Parathyroid adenoma (tissue), 2 donors: ENCODE measurements at regions not wholly inside any gene's neighbourhood (a gene's known extent, or its start where the extent isn't known, plus 50 kb on each side); places are given as distances from the start of the nearest gene placed in this dataset.
"Not testable (repeated sequence)": the region's sequence is repeated elsewhere in the genome, so short reads cannot be mapped to it uniquely, and the experiment has no call there.

Source experiments
- H2AFZ ChIP-seq: fragments of 300-600 bp; sonication (generic); one replicate; pipeline ENCODE4 v1.7.0; 2017; ENCODE audit warnings: antibody characterized with exemption, mild to moderate bottlenecking
- H3K27ac ChIP-seq: fragments of 300-600 bp; sonication (generic); one replicate; pipeline ENCODE4 v1.7.0; 2017
- H3K27me3 ChIP-seq: fragments of 300-600 bp; sonication (generic); one replicate; pipeline ENCODE4 v1.7.0; 2017; ENCODE audit warnings: low read length; ENCODE audit not compliant: control insufficient read depth, insufficient read depth
- H3K36me3 ChIP-seq: fragments of 300-600 bp; sonication (generic); one replicate; pipeline ENCODE4 v1.7.0; 2017; ENCODE audit warnings: low read length; ENCODE audit not compliant: control insufficient read depth, insufficient read depth
- H3K4me1 ChIP-seq: fragments of 300-600 bp; sonication (generic); one replicate; pipeline ENCODE4 v1.7.0; 2017; ENCODE audit warnings: control low read depth
- H3K4me2 ChIP-seq: fragments of 300-600 bp; sonication (generic); one replicate; pipeline ENCODE4 v1.7.0; 2017; ENCODE audit warnings: low read length
- H3K4me3 ChIP-seq: fragments of 300-600 bp; sonication (generic); one replicate; pipeline ENCODE4 v1.7.0; 2017; ENCODE audit warnings: low read depth, low read length
- H3K79me2 ChIP-seq: fragments of 300-600 bp; sonication (generic); one replicate; pipeline ENCODE4 v1.7.0; 2017; ENCODE audit warnings: control low read depth
- H3K9ac ChIP-seq: fragments of 300-600 bp; sonication (generic); one replicate; pipeline ENCODE4 v1.7.0; 2017; ENCODE audit warnings: mild to moderate bottlenecking
- H3K9me3 ChIP-seq: fragments of 300-600 bp; sonication (generic); one replicate; pipeline ENCODE4 v1.7.0; 2017; ENCODE audit warnings: low read length; ENCODE audit not compliant: control insufficient read depth
- donor health status: primary hyperparathyroidism.

DNA sequence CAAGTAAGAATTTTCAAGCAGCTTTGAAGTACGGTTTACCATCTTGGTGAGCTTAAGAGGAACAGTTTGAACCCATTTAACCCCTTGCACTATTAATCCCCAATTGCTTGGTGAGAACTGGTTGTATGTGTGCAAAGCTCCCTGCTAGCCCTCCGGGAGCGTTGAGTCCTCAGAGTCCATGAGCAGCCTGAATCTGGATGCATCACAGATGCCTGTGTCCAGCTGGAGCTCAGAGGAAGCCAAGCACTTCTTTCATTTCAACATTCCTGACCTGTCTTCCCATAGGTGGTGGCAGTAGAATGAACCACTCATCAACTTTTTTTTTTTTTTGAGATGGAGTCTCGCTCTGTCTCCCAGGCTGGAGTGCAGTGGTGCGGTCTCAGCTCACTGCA is 199.9 kb upstream of the IRF2BP2 start:
- not testable (repeated sequence) for H3K4me3 ChIP-seq, H3K79me2 ChIP-seq, H3K4me2 ChIP-seq, H3K4me1 ChIP-seq, H3K27me3 ChIP-seq, H3K9me3 ChIP-seq, H3K9ac ChIP-seq, H3K36me3 ChIP-seq, H3K27ac ChIP-seq, H2AFZ ChIP-seq

DNA sequence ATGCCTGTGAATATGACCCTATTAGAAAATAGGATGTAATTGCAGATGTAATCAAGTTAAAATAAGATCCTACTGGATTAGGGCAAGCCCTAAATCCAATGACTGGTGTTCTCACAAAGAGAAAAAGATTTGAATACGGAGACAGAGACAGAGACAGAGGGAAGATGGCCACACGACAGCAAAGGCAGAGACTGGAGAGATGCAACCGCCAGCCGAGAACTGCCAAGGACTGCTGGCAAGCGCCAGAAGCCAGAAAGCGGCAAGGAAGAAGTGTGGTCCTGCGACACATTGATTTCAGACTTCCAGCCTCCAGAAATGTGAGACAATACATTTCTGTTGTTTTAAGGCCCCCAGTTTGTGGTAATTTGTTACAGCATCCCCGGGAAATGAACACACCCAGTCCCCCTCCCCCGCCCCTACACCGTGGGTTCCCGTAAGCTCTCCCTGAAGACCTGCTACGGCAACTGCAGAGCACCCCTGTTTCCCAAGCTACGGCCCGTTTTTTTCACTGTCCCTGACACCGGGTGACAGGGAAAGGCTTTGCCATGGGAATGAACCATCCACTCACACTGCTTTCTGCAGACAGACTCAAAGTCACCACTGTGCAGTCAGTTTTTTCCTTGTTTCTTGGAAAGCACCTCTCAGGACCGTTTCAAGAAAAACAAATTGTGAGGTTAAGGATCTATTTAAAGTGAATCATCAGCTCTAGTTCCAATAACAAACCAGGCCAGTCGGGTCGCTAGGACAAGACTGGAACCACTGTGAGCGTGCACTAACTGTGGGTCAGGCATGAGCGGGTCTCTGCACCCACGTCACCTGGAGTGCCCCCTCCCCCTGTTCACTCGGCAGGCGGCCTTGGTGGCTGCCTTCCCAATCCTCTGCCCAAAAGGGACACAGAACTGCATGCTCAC is 199.2 kb upstream of the IRF2BP2 start:
- H3K4me2 ChIP-seq, H3K4me3 ChIP-seq, H2AFZ ChIP-seq, H3K79me2 ChIP-seq, H3K27me3 ChIP-seq, H3K9me3 ChIP-seq, H3K4me1 ChIP-seq, H3K9ac ChIP-seq, H3K36me3 ChIP-seq, H3K27ac ChIP-seq: not testable (repeated sequence)

DNA sequence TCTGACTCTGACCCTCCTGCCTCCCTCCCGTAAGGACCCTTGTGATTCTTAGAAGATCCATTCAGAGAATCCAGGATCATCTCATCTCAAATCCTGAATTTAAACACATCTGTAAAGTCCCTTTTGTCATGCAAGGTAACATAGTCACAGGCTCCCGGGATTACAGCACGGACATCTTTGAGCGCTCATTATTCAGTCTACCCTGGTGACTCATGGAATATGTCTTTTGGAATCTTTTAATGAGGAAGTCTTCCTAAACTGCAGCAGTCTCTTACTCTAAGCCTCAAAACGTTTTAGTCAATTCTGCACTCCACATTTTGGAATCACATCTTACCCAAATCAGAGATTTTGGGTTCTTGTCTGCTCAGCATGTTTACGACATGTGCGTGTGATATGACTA is 198.5 kb upstream of the IRF2BP2 start:
- H3K9ac ChIP-seq, H3K36me3 ChIP-seq, H3K9me3 ChIP-seq, H2AFZ ChIP-seq, H3K27me3 ChIP-seq, H3K4me3 ChIP-seq, H3K27ac ChIP-seq, H3K4me1 ChIP-seq, H3K4me2 ChIP-seq, H3K79me2 ChIP-seq: not testable (repeated sequence)

DNA sequence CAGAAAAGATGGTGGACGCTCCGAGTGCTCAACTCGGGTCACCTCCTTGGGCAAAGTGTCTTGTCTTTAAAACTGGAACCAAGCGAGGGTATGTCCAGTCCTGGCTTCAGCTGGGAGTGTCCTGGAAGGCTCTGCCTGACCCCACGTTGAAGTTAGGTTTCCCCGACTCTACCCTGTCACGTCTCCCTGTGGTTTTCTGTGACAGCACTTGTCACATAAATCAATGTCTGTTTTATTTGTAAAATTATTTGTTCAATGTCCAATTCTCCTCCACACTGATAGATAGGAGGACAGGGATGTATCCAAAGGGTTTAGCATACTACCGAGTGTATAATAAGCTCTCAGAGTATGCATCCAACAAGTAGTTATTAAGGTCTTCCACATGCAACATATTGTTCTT is 197.7 kb upstream of the IRF2BP2 start:
- H3K79me2 ChIP-seq, H3K4me2 ChIP-seq, H3K9ac ChIP-seq, H3K4me3 ChIP-seq, H3K27ac ChIP-seq, H3K27me3 ChIP-seq, H2AFZ ChIP-seq, H3K9me3 ChIP-seq, H3K36me3 ChIP-seq, H3K4me1 ChIP-seq: not testable (repeated sequence)

DNA sequence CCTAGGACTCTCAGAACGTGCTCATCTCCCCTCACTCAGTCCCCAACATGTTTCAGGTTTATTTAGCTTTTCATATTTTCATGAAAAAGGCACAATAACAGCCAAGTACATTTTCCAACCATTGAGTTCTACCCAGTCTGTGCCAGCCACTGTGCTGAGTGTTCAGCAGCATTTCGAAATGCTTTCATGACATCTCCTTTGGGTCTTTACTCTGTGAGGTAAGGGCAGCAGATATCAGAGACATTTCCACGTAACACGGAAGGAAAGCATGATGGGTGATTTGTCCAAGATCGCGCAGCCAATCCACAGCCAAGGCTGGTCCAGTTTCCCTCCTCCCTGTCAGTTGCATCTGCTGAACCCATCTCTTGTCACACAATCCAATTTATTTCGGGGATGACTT is 192.6 kb upstream of the IRF2BP2 start:
- H3K79me2 ChIP-seq, H3K27me3 ChIP-seq, H3K4me2 ChIP-seq, H3K27ac ChIP-seq, H2AFZ ChIP-seq, H3K36me3 ChIP-seq, H3K9me3 ChIP-seq, H3K4me1 ChIP-seq, H3K9ac ChIP-seq, H3K4me3 ChIP-seq: not testable (repeated sequence)

DNA sequence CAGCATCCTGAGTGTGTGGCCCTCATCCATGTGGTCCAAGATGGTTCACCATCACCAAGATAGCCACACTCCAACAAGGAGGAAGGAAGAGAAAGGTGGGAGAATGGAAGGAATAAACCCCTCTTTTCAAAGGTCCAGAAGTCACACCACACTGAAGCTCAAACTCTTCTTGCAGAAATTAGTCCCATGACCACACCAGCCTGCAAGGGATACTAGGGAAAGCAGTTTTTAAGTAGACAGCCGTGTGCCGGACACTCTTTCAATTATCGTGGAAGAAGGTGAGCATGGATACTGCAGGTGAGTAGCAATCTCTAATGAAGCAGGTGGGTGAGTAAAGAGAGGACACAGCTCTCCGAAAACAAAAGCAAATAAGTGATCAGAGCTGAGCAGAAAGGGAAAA is 191.7 kb upstream of the IRF2BP2 start:
- not testable (repeated sequence) for H3K9ac ChIP-seq, H3K79me2 ChIP-seq, H3K36me3 ChIP-seq, H3K9me3 ChIP-seq, H3K4me1 ChIP-seq, H3K4me2 ChIP-seq, H2AFZ ChIP-seq, H3K27me3 ChIP-seq, H3K27ac ChIP-seq, H3K4me3 ChIP-seq

DNA sequence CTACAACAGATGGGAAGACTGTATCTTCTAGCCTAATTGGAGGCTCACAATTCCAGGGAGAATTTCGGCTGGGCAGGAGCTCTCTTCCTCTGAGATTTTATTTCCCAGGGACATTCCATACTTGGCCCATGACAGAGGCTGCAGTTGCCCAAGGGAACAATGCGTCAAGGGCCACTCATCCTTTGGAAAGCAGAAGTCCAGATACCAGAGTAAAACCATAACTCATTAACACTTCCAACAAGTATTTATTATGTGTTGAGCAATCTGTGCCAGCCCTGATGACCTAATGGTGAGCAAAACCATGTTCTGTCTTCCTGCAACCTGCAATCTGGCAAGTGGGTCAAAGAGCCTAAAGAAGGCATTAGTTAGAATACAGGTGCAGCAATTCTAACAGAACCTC is 191.2 kb upstream of the IRF2BP2 start:
- not testable (repeated sequence) for H3K9me3 ChIP-seq, H3K4me3 ChIP-seq, H3K36me3 ChIP-seq, H3K27me3 ChIP-seq, H3K9ac ChIP-seq, H3K79me2 ChIP-seq, H2AFZ ChIP-seq, H3K4me1 ChIP-seq, H3K4me2 ChIP-seq, H3K27ac ChIP-seq

DNA sequence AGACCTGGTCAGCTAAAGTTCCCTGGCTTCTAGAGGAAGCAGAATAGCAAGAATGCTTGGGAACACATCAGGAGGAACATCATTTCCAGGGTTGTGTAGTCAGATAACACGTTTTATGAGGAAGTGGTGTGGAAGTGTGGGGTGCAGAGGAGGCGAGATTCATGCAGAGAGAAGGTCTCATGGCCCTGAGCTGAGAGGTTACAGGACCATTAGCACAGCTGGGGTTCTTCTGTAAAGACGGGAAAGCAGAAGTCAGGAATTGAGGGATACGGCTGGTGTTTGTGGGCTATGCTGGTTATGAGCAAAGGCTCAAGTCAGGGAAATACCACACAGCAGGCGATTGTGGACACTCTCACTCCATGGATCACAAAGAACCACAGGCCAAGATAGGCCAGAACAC is 190.6 kb upstream of the IRF2BP2 start:
- not testable (repeated sequence) for H2AFZ ChIP-seq, H3K4me3 ChIP-seq, H3K27ac ChIP-seq, H3K4me1 ChIP-seq, H3K79me2 ChIP-seq, H3K36me3 ChIP-seq, H3K27me3 ChIP-seq, H3K9ac ChIP-seq, H3K9me3 ChIP-seq, H3K4me2 ChIP-seq

DNA sequence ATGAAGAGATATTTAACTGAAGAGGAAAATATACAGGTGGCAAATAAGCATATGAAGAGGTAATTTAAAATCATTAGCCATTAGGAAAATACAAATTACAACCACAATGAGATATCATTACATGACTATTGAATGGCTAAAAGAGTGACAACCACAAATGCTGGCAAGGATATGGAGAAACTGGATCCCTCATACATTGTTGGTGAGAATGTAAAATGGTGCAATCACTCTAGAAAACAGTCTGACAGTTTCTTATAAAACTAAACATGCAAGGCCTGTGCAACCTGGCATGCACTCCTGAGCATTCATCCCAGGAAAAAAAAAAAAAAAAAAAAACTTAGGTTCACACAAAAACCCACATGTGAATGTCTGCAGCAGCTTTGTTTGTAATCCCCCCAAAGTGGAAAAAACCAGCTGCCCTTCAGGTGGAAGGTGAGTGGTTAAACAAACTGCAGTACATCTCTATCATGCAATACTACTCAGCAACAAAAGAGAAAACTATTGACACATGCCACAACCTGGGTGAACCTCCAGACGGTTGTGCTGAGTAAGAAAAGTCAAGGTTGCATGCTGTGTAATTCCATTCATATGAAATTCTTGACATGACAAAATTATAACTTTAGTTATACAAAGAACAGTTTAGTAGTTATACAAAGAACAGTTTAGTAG is 189.2 kb upstream of the IRF2BP2 start:
- H3K4me1 ChIP-seq, H3K9me3 ChIP-seq, H3K4me2 ChIP-seq, H3K4me3 ChIP-seq, H3K27me3 ChIP-seq, H3K36me3 ChIP-seq, H3K79me2 ChIP-seq, H3K9ac ChIP-seq, H2AFZ ChIP-seq, H3K27ac ChIP-seq: not testable (repeated sequence)

DNA sequence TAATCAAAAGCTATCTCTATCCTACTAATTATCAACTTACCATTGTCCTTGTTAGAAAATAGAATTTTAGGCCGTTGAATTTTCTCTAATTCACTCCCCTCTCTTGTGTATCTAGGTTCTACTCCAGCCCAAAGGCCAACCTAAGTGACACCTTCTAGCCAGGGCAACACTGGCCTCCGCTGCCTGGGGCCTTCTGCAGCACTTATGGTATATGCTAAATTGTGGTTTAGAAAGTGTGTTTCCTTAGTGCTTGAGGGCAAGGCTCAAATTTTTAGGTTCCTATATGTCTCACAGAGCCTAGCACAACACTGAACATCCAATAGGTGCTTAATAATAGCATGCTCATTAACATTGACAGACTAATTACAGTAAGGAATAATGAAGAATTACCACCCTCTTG is 187.2 kb upstream of the IRF2BP2 start:
- H3K36me3 ChIP-seq, H3K4me1 ChIP-seq, H3K9me3 ChIP-seq: not testable (repeated sequence)

DNA sequence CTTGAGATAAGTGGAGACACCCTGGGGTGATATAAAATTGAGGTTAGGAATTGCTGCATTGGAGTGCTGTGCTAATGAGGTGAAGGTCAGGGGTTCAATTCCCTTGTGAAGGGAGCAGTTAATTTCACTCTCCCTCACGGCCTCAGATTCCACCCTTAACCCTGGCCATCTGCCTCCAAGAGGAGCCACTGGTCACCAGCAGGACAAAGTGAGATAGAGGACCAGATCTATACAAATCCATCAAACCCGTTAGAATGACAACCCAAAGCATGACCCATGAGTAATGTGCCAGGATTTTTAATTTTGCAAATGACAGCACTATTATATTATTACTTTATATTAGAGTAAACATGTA is 186.4 kb upstream of the IRF2BP2 start:
- H3K4me2 ChIP-seq, H3K4me1 ChIP-seq, H3K36me3 ChIP-seq, H3K79me2 ChIP-seq, H3K27ac ChIP-seq, H3K27me3 ChIP-seq, H3K9me3 ChIP-seq, H3K9ac ChIP-seq, H2AFZ ChIP-seq, H3K4me3 ChIP-seq: not testable (repeated sequence)

More for the DNA sequence above, 187.2 kb upstream of the IRF2BP2 start:
- not testable (repeated sequence) for H3K27me3 ChIP-seq, H3K4me2 ChIP-seq, H3K9ac ChIP-seq, H3K27ac ChIP-seq, H3K4me3 ChIP-seq, H2AFZ ChIP-seq, H3K79me2 ChIP-seq
